ENCODE measurements at regions not wholly inside any gene's neighbourhood (a gene's known extent, or its start where the extent isn't known, plus 50 kb on each side); places are given as distances from the start of the nearest gene placed in this dataset.

DNA sequence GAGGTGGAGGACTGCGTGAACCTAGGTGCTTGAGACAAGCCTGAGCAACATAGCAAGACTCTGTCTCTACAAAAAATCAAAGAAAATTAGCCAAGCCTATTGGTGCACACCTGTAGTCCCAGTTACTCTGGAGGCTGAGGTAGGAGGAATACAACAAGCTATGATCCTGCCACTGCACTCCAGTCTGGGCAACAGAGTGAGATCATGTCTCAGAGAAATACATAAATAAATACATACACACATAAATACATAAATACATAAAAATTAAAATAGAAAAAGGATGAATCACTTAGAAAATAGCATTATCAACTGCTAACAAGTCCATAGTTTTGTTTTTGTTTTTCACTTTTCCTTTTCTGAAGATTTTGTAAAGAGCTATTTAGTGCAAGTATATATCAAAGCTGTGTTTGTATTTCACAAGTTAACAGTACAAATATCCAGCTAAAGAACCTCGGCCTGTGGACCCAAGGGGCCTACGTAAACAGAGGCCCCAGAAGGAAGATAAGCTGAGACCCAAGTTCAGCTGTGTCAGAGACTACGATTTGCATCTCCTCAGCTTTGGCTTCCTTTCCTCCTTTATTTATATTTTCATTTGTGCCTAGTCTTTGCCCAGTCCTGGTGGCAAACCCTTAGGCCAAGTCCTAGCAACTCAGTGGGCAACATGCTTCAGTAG is 67.1 kb upstream of the ROBO2 start:
- FAIRE-seq, result no peak
- H2BK120ac ChIP-seq (replicated peaks; ENCODE audit: low read depth, low read length), result no peak overlapping the region

More for the DNA sequence above, 67.1 kb upstream of the ROBO2 start:
- DNase-seq (ENCODE audit: low read depth in 1 of 2, low spot score in 2 of 2), result no peak
- Histone ChIP-seq H4K20me1 (replicated peaks in 1 of 2; ENCODE audit: control insufficient read depth in 1 of 2, insufficient read depth in 2 of 2, low read length in 2 of 2) (no peaks in the 10 kb centered on the region), H2BK15ac (ENCODE audit: low read length) (no peak overlapping the region), H3K4me3 (ENCODE audit: extremely low read depth in 1 of 4, insufficient read depth in 2 of 4, low read depth in 3 of 4, low read length in 4 of 4) (no peak overlapping the region), H4K8ac (ENCODE audit: extremely low read depth, insufficient read depth, low read length) (no peak overlapping the region), H2BK5ac (ENCODE audit: low read depth, low read length) (no peak overlapping the region), H3K79me1 (ENCODE audit: low read depth, low read length) (no peaks in the 10 kb centered on the region), H2AK5ac (ENCODE audit: low read depth, low read length) (no peak overlapping the region), H3K9me3 (ENCODE audit: insufficient read depth in 2 of 2, low read depth in 1 of 2, low read length in 1 of 2) (no peaks in the 10 kb centered on the region), H3K79me2 (ENCODE audit: control insufficient read depth in 1 of 2, insufficient read depth in 2 of 2, low read length in 2 of 2) (no peaks in the 10 kb centered on the region), H3K4ac (replicated peaks; ENCODE audit: insufficient read length, low read depth, low read length) (no peak overlapping the region), H4K5ac (ENCODE audit: insufficient read length, low read depth, low read length) (no peak overlapping the region), H3K18ac (ENCODE audit: extremely low read depth, low read length) (no peak overlapping the region), H3K56ac (replicated peaks; ENCODE audit: insufficient read length, low read depth, low read length) (no peak overlapping the region), H2BK12ac (ENCODE audit: low read depth, low read length) (no peak overlapping the region), H2AFZ (ENCODE audit: low read length) (no peak overlapping the region), H3K23ac (ENCODE audit: insufficient read length) (no peak overlapping the region), H3K4me1 (replicated peaks in 1 of 4; ENCODE audit: control insufficient read depth in 3 of 4, insufficient read depth in 4 of 4, low read length in 3 of 4) (peaks cover 0 to 2% (median 0%) of the 10 kb centered on the region in 4 experiments; a peak in 1 of 7 replicates), H3K27ac (ENCODE audit: low read depth, low read length) (no peak overlapping the region), H3K27me3 (replicated peaks in 1 of 4; ENCODE audit: control insufficient read depth in 3 of 4, extremely low read depth in 1 of 4, insufficient read depth in 3 of 4, low read length in 3 of 4) (no peaks in the 10 kb centered on the region), H3K9ac (replicated peaks in 1 of 4; ENCODE audit: extremely low read depth in 1 of 4, low read depth in 3 of 4, low read length in 3 of 4) (no peak overlapping the region), H2BK20ac (ENCODE audit: low read length) (no peak overlapping the region), H3K36me3 (ENCODE audit: control insufficient read depth in 2 of 4, insufficient read depth in 4 of 4, low read length in 3 of 4) (no peaks in the 10 kb centered on the region; a peak in 1 of 8 replicates), H3K23me2 (ENCODE audit: low read depth, low read length) (no peaks in the 10 kb centered on the region), H3K4me2 (ENCODE audit: insufficient read depth in 1 of 2, low read depth in 2 of 2, low read length in 2 of 2) (no peak overlapping the region), H4K91ac (replicated peaks; ENCODE audit: insufficient read length, low read length) (no peak overlapping the region), H3K14ac (ENCODE audit: insufficient read length) (no peak overlapping the region)
- 91% methylated on average over 4 of the region's 4 CpGs; no CpG with 5 or more reads in 1 of the 2 experiments for WGBS, 2 experiments (ENCODE audit: extremely low coverage in 1 of 2, insufficient coverage in 1 of 2, insufficient read length in 1 of 2, insufficient replicate concordance in 2 of 2, low coverage in 1 of 2, low lambda C conversion rate in 2 of 2, missing lambda C conversion rate in 1 of 2)
- POLR2A ChIA-PET (ENCODE audit: partially characterized antibody), result no interaction called here
- CTCF ChIA-PET (ENCODE audit: partially characterized antibody), result no interaction called here
- TF ChIP-seq CBX8 (IDR thresholded peaks at IDR 0.05; ENCODE audit: borderline replicate concordance, low read depth, low read length), result no peak
- TF ChIP-seq POLR2AphosphoS5 (IDR thresholded peaks at IDR 0.05; ENCODE audit: low read depth, low read length), result no peak

Measured in H1 (cell line).